NCI-H1930 (cell line): ENCODE measurements at regions not wholly inside any gene's neighbourhood (a gene's known extent, or its start where the extent isn't known, plus 50 kb on each side); places are given as distances from the start of the nearest gene placed in this dataset.
"Not testable (repeated sequence)": the region's sequence is repeated elsewhere in the genome, so short reads cannot be mapped to it uniquely, and the experiment has no call there.

ENCODE experiments used
- DNase-seq, 2 experiments: peaks; one replicate each; lab custom pipeline; 2025; lab: John Stamatoyannopoulos, UW

DNA sequence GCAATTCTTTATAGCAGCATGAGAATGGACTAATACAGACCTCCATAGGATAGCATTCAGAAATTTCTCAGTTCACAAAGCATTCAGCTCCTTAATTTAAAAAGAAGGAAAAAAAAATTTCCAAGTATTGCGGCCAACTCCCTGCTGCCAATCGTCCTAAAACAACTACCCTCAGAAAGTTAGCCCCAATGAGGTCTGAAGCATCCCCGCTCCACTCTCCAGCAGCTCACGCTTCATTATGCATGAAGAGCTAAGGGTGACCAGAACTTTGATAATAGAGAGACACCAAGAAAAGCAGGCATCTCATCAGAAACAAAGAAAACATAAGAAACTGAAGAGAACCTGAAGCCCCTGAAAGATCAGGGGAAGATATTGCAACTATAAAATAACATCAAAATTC lies 172.8 kb upstream of the NUDT4 start:
- DNase-seq: no peak

DNA sequence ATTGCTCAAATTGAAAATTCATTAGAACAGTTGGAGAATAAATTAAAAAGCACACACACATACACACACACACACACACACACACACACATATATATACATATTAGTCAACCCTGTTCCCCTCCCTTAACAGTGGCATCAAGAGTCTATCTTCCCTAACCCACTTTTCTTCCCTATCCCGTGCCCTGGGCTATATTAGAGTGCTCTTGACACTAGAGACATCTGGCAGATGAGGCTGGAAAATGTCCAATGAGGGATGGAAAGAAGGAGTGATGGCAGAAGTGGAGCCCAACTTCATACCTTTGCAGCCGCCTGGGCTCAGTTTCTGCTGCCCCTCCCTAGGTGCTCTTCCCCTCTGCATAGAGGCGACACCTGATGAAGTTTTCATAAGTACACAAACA lies 172.4 kb upstream of the NUDT4 start:
- no peak for DNase-seq

GRCh38 chr12:93208011-93208410 lies 169.7 kb upstream of the NUDT4 start:
- no peak for DNase-seq

- DNase-seq: no peak
These were observed 163.0 kb upstream of the NUDT4 start for GRCh38 chr12:93214523-93215289.

- DNase-seq: no peak
These were observed 162.4 kb upstream of the NUDT4 start for GRCh38 chr12:93215290-93215678.

- DNase-seq: no peak
These were observed 157.8 kb upstream of the NUDT4 start for GRCh38 chr12:93219947-93220346.

- no peak for DNase-seq
These were observed 155.9 kb upstream of the NUDT4 start for GRCh38 chr12:93221841-93222240.

GRCh38 chr12:93223440-93224426 lies 154.0 kb upstream of the NUDT4 start:
- DNase-seq: peak in 1 of 2 experiments; percentile 56

GRCh38 chr12:93225094-93225493 lies 152.6 kb upstream of the NUDT4 start:
- no peak for DNase-seq

DNA sequence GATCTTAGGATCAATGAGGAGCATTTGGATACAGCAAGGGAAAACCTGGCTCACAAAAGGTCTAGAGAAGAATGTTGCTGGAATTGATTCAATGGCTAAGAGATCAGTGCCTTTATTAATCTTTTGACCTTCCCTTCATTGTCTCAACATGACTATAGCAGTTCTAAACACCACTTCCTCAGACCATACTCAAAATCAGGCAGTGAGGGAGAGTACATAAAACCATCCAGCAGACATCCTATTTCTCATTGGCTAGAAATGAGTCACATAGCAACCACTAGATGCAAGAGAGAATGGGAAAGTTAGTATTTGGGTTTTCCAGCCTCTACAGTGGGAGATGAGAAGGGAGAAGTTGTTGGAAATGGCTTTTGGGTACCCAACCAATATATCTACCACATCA lies 151.4 kb upstream of the NUDT4 start:
- DNase-seq: no peak

- no peak for DNase-seq
These were observed 148.0 kb upstream of the NUDT4 start for GRCh38 chr12:93229494-93230325.

GRCh38 chr12:93230326-93230720 lies 147.4 kb upstream of the NUDT4 start:
- no peak for DNase-seq

GRCh38 chr12:93231938-93232337 lies 145.8 kb upstream of the NUDT4 start:
- no peak for DNase-seq

GRCh38 chr12:93234641-93235040 lies 143.1 kb upstream of the NUDT4 start:
- DNase-seq: no peak

- DNase-seq: no peak
These were observed 141.8 kb upstream of the NUDT4 start for GRCh38 chr12:93235881-93236280.

GRCh38 chr12:93237235-93237915 lies 140.3 kb upstream of the NUDT4 start:
- DNase-seq: no peak

DNA sequence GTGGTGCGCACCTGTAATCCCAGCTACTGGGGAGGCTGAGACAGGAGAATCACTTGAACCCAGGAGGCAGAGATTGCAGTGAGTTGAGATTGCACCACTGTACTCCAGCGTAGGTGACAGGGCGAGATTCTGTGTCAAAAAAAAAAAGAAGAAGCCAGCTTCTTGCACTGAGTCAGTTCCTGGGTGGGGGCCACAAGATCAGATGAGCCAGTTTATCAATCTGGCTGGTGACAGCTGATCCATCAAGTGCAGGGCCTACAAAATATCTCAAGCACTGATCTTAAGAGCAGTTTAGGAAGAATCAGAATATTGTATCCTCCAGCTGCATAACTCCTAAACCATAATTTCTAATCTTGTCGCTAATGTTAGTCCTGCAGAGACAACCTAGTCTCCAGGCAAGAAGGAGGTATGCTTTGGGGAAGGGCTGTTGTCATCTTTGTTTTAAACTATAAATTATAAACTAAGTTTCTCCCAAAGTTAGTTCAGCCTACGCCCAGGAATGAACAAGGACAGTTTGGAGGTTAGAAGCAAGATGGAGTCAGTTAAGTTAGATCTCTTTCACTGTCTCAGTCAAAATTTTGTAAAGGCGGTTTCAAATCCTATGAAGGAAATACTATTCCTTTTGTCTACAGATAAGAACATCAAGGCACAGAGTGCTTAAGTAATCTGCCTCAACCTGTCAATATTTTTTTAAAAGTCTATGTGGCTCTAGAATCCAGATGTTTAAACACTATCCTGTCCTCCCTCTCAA lies 139.0 kb upstream of the NUDT4 start:
- not testable (repeated sequence) for DNase-seq

- DNase-seq: not testable (repeated sequence)
These were observed 137.9 kb upstream of the NUDT4 start for GRCh38 chr12:93239789-93240188.

GRCh38 chr12:93242154-93242972 lies 135.4 kb upstream of the NUDT4 start:
- DNase-seq: no peak

- DNase-seq: no peak
These were observed 134.4 kb upstream of the NUDT4 start for GRCh38 chr12:93243382-93243688.
